ENCODE measurements at regions not wholly inside any gene's neighbourhood (a gene's known extent, or its start where the extent isn't known, plus 50 kb on each side); places are given as distances from the start of the nearest gene placed in this dataset.

DNA sequence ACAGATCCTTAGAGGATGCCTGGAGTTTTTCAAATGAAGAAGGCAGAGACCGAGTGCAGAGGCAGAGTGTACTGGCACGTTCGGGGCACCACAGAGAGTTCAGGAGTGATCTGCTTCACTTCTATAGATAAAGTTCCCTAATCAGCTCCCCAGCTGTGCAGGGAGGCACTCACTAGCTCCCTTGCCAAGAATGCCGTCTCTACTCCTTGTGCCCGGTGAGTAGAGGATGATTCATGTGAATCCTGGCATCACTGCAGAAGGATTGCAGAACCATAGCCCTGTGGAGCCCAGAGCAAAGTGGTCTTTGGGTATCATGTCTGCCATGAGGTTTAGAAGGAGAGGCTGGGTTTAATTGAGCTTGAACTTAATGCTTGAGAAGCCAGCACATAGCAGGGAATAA is 510.1 kb upstream of the RAB6C start:
- Mint-ChIP-seq H3K4me1 (no peaks in the 10 kb centered on the region), H3K4me3 (no peak overlapping the region), H3K27me3 (peaks cover 0 to 5% (median 0%) of the 10 kb centered on the region in 5 donors), H3K27ac (no peak overlapping the region), H3K36me3 (no peaks in the 10 kb centered on the region), H3K9me3 (peaks cover 0 to 12% (median 0%) of the 10 kb centered on the region in 11 donors)
- ChIA-PET POLR2A (no interaction called here), CTCF (no interaction called here)
- H3K4me1 ChIP-seq (ENCODE audit: control insufficient read depth in 2 of 2, insufficient read depth in 2 of 2, low read length in 2 of 2), result no peaks in the 10 kb centered on the region
- H3K36me3 ChIP-seq (ENCODE audit: control insufficient read depth in 2 of 3, insufficient read depth in 3 of 3, low read length in 3 of 3), result no peaks in the 10 kb centered on the region
- intact Hi-C loops (cut with micrococcal nuclease), result no loop called here
- no peaks in the 10 kb centered on the region for H3K27me3 ChIP-seq (ENCODE audit: control insufficient read depth in 2 of 2, insufficient read depth in 2 of 2, low read length in 2 of 2)
- no peak overlapping the region for H3K27ac ChIP-seq (ENCODE audit: low read depth, low read length)
- H3K4me3 ChIP-seq (ENCODE audit: low read length), result no peak overlapping the region
- no peak for ATAC-seq
- no peaks in the 10 kb centered on the region for H3K9me3 ChIP-seq (ENCODE audit: control insufficient read depth in 2 of 3, low read length in 3 of 3)
- DNase-seq, result no peak

DNA sequence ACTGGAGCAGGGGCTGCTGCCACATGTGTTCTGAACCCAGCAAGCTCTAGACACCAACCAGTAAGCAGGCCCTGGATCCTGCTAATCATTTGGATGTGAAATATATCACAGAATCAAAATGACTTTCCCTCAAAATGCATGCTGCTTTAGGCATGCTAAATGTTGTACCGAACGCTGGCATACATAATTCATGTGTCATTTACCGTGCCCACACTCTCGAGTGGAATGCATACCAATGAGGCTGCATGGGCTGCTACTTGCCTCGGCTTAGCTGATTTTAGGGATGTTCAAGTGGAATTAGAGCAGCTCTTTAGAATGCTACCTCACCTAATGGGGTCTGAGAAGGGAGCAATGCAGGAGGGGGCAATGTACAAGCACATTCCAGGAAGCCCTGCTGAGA is 509.6 kb upstream of the RAB6C start:
- intact Hi-C loops (cut with micrococcal nuclease), result no loop called here
- no peak overlapping the region for H3K27ac Mint-ChIP-seq
- Histone ChIP-seq H3K27ac (ENCODE audit: low read depth, low read length) (no peak overlapping the region), H3K4me3 (ENCODE audit: low read length) (no peak overlapping the region), H3K36me3 (ENCODE audit: control insufficient read depth in 2 of 3, insufficient read depth in 3 of 3, low read length in 3 of 3) (no peaks in the 10 kb centered on the region), H3K27me3 (ENCODE audit: control insufficient read depth in 2 of 2, insufficient read depth in 2 of 2, low read length in 2 of 2) (no peaks in the 10 kb centered on the region), H3K4me1 (ENCODE audit: control insufficient read depth in 2 of 2, insufficient read depth in 2 of 2, low read length in 2 of 2) (no peaks in the 10 kb centered on the region), H3K9me3 (ENCODE audit: control insufficient read depth in 2 of 3, low read length in 3 of 3) (no peaks in the 10 kb centered on the region)
- no peak for ATAC-seq
- DNase-seq, result no peak
- ChIA-PET CTCF (no interaction called here), POLR2A (no interaction called here)
- no peaks in the 10 kb centered on the region for H3K36me3 Mint-ChIP-seq
- no peaks in the 10 kb centered on the region for H3K4me1 Mint-ChIP-seq
- H3K27me3 Mint-ChIP-seq, result peaks cover 0 to 5% (median 0%) of the 10 kb centered on the region in 5 donors
- H3K9me3 Mint-ChIP-seq, result peaks cover 0 to 8% (median 1%) of the 10 kb centered on the region in 11 donors
- H3K4me3 Mint-ChIP-seq, result no peak overlapping the region

DNA sequence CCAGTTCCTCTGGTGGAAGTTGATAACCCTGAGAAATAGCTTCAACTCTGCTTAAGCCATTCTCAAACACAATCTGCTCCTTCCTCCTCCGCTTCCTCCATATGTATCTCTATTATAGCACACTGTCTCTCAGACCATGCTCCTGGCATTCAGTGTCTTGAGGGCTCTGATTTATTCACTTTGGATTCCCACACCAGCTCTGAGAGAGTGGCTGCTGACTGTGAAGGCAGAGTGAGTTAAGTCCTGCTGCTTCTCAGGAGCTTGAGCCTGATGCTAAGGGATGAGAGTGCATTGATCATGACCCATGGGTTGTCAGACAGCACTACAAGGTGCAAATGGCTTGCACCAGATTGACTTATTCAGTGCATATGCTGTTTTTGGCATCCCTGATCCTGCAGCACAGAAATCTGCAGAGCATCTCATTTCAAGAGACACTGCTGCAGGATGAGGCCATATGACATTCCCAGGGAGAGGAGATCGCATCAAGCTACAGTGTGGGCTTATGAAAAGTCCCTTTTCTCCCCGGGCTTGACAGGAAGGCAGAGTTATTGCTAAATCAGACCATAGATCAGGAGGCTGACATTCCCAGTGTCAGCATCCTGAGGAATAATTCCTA is 500.5 kb upstream of the RAB6C start:
- no peaks in the 10 kb centered on the region for H3K36me3 Mint-ChIP-seq

DNA sequence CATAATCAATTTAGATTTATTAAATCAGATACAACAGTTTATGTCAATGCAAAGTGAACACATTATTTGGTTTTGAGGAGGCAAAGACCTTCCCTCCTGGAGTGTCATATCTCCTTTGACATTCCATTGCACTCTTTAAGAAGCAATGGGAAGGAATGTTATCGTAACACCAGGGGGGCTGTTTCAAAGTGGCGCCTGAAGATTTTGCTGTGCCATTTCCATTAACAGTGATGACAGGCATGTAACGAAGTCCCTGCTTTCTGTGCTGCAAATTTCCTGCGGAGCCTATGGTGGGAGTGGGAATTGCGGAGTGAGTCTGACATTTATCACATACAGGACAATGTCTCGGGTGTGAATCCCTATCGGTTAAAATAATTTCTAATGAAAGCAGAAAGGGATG is 499.6 kb upstream of the RAB6C start:
- Histone ChIP-seq H3K9me3 (ENCODE audit: control insufficient read depth in 2 of 3, low read length in 3 of 3) (no peaks in the 10 kb centered on the region), H3K36me3 (ENCODE audit: control insufficient read depth in 2 of 3, insufficient read depth in 3 of 3, low read length in 3 of 3) (no peaks in the 10 kb centered on the region), H3K27me3 (ENCODE audit: control insufficient read depth in 2 of 2, insufficient read depth in 2 of 2, low read length in 2 of 2) (no peaks in the 10 kb centered on the region), H3K27ac (ENCODE audit: low read depth, low read length) (no peak overlapping the region), H3K4me3 (ENCODE audit: low read length) (no peak overlapping the region), H3K4me1 (ENCODE audit: control insufficient read depth in 2 of 2, insufficient read depth in 2 of 2, low read length in 2 of 2) (no peaks in the 10 kb centered on the region)
- H3K4me1 Mint-ChIP-seq, result peaks cover 0 to 5% (median 0%) of the 10 kb centered on the region in 7 donors
- intact Hi-C loops (cut with micrococcal nuclease), result no loop called here
- no peak overlapping the region for H3K4me3 Mint-ChIP-seq
- H3K27ac Mint-ChIP-seq, result no peak overlapping the region
- ChIA-PET POLR2A (no interaction called here), CTCF (no interaction called here)
- DNase-seq (no peak), ATAC-seq (no peak)
- peaks cover 0 to 3% (median 0%) of the 10 kb centered on the region in 11 donors for H3K9me3 Mint-ChIP-seq
- no peaks in the 10 kb centered on the region for H3K36me3 Mint-ChIP-seq
- peaks cover 0 to 5% (median 4%) of the 10 kb centered on the region in 5 donors for H3K27me3 Mint-ChIP-seq

More for the DNA sequence above, 500.5 kb upstream of the RAB6C start:
- ATAC-seq (no peak), DNase-seq (no peak)
- H3K9me3 ChIP-seq (ENCODE audit: control insufficient read depth in 2 of 3, low read length in 3 of 3), result no peaks in the 10 kb centered on the region
- H3K36me3 ChIP-seq (ENCODE audit: control insufficient read depth in 2 of 3, insufficient read depth in 3 of 3, low read length in 3 of 3), result no peaks in the 10 kb centered on the region
- no peaks in the 10 kb centered on the region for H3K27me3 ChIP-seq (ENCODE audit: control insufficient read depth in 2 of 2, insufficient read depth in 2 of 2, low read length in 2 of 2)
- no peaks in the 10 kb centered on the region for H3K4me1 ChIP-seq (ENCODE audit: control insufficient read depth in 2 of 2, insufficient read depth in 2 of 2, low read length in 2 of 2)
- no peak overlapping the region for H3K27ac Mint-ChIP-seq
- peaks cover 0 to 6% (median 0%) of the 10 kb centered on the region in 11 donors for H3K9me3 Mint-ChIP-seq
- ChIA-PET POLR2A (no interaction called here), CTCF (no interaction called here)
- no peak overlapping the region for H3K27ac ChIP-seq (ENCODE audit: low read depth, low read length)
- H3K4me3 Mint-ChIP-seq, result no peak overlapping the region
- intact Hi-C loops (cut with micrococcal nuclease), result no loop called here
- H3K27me3 Mint-ChIP-seq, result peaks cover 2 to 5% (median 4%) of the 10 kb centered on the region in 5 donors
- no peak overlapping the region for H3K4me3 ChIP-seq (ENCODE audit: low read length)
- H3K4me1 Mint-ChIP-seq, result peaks cover 0 to 5% (median 0%) of the 10 kb centered on the region in 7 donors

DNA sequence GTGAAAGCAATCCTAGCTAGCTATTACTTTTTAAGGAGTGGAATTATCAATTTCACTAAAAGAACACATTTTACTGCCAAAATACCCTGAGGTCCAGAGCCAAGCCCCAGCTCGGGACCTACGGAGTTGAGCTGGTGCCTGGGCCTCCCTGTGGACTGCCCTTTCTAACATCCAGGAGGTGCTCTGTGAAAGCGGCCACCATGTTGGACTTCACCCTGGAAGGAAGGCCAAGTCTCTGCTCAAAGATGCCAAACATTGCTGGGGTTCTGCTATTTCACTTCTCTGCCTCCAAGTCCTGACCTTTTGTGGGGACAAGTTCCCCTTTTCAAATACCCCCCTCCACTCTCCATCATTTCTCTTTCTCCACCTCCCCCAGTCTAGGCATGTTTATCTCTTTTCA is 498.7 kb upstream of the RAB6C start:
- no peaks in the 10 kb centered on the region for H3K4me1 ChIP-seq (ENCODE audit: control insufficient read depth in 2 of 2, insufficient read depth in 2 of 2, low read length in 2 of 2)
- no peak overlapping the region for H3K27ac Mint-ChIP-seq
- DNase-seq, result no peak
- H3K9me3 ChIP-seq (ENCODE audit: control insufficient read depth in 2 of 3, low read length in 3 of 3), result no peaks in the 10 kb centered on the region
- no peak overlapping the region for H3K27ac ChIP-seq (ENCODE audit: low read depth, low read length)
- H3K36me3 ChIP-seq (ENCODE audit: control insufficient read depth in 2 of 3, insufficient read depth in 3 of 3, low read length in 3 of 3), result no peaks in the 10 kb centered on the region
- H3K4me3 Mint-ChIP-seq, result no peak overlapping the region
- H3K9me3 Mint-ChIP-seq, result peaks cover 0 to 4% (median 0%) of the 10 kb centered on the region in 11 donors
- intact Hi-C loops (cut with micrococcal nuclease), result no loop called here
- H3K27me3 ChIP-seq (ENCODE audit: control insufficient read depth in 2 of 2, insufficient read depth in 2 of 2, low read length in 2 of 2), result no peaks in the 10 kb centered on the region
- peaks cover 0 to 6% (median 4%) of the 10 kb centered on the region in 5 donors for H3K27me3 Mint-ChIP-seq
- no peak overlapping the region for H3K4me3 ChIP-seq (ENCODE audit: low read length)
- ChIA-PET POLR2A (no interaction called here), CTCF (no interaction called here)
- H3K36me3 Mint-ChIP-seq, result no peaks in the 10 kb centered on the region
- H3K4me1 Mint-ChIP-seq, result peaks cover 0 to 5% (median 0%) of the 10 kb centered on the region in 7 donors
- no peak for ATAC-seq

DNA sequence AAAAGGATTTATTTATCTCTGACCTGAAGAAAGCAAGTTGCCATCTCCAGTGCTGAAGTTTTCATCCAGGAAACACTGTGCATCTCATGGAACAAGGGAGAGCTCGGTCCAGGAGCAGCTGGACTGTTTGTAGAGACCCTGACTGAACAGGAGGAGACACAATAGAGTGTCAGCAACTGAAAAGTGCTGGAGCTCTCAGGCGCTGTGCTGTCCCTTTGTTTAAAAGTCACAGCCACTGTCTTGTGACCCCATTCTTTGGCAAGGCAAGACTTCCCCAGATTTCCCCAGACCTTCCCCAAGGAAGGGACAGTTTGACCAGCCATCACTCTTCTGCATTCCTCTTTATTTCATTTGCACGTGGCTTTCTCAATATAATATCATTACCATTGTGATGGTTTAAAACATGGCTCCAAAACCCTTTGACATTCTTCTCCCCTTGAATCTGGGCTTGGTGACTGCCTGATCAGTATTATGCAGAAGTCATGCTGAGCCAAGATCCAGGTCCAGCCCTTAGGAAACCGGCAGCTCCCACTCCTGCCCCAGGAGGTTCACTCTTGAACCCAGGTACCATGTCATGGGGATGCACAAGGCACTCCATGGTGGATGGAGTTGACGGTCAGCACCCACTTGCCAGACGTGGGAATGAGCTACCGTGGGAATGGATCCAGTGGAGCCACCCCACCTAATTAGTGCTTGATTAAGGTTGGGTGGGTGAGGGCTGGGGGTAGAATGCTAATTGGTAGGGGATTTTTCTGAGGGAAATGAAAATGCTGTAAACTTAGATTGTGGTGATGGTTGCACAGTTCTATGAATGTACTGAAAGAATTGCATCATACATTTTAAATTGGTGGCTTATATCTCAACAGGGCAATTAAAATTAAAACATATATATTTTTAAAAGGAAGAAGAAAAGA is 497.9 kb upstream of the RAB6C start:
- Histone ChIP-seq H3K36me3 (ENCODE audit: control insufficient read depth in 2 of 3, insufficient read depth in 3 of 3, low read length in 3 of 3) (no peaks in the 10 kb centered on the region), H3K4me3 (ENCODE audit: low read length) (no peak overlapping the region), H3K4me1 (ENCODE audit: control insufficient read depth in 2 of 2, insufficient read depth in 2 of 2, low read length in 2 of 2) (no peaks in the 10 kb centered on the region), H3K27me3 (ENCODE audit: control insufficient read depth in 2 of 2, insufficient read depth in 2 of 2, low read length in 2 of 2) (no peaks in the 10 kb centered on the region), H3K9me3 (ENCODE audit: control insufficient read depth in 2 of 3, low read length in 3 of 3) (no peaks in the 10 kb centered on the region), H3K27ac (ENCODE audit: low read depth, low read length) (no peak overlapping the region)
- ATAC-seq (no peak), DNase-seq (no peak)
- intact Hi-C loops (cut with micrococcal nuclease), result no loop called here
- Mint-ChIP-seq H3K27ac (no peak overlapping the region), H3K4me1 (peaks cover 0 to 5% (median 0%) of the 10 kb centered on the region in 7 donors), H3K4me3 (no peak overlapping the region), H3K27me3 (peaks cover 0 to 12% (median 4%) of the 10 kb centered on the region in 5 donors), H3K36me3 (no peaks in the 10 kb centered on the region), H3K9me3 (peaks cover 0 to 3% (median 0%) of the 10 kb centered on the region in 11 donors)
- CTCF ChIA-PET, result no interaction called here
- POLR2A ChIA-PET, result no interaction called here

Measured in naive thymus-derived CD4-positive, alpha-beta T cell (primary cell).